Testis (tissue), 2 donors: ENCODE measurements at regions not wholly inside any gene's neighbourhood (a gene's known extent, or its start where the extent isn't known, plus 50 kb on each side); places are given as distances from the start of the nearest gene placed in this dataset.

Experiments
- DNase-seq: peaks from one replicate; pipeline ENCODE4 v3.0.0-alpha.2; 2019
- H3K27ac ChIP-seq, 2 donors: fragments of 200-600 bp; sonication (generic); one replicate each; pipeline ENCODE4 v1.5.1; 2019
- H3K27me3 ChIP-seq: fragments of 200-600 bp; sonication (generic); one replicate; pipeline ENCODE4 v1.5.1; 2019
- H3K36me3 ChIP-seq: fragments of 200-600 bp; sonication (generic); one replicate; pipeline ENCODE4 v1.5.1; 2017; ENCODE audit warnings: low read depth; ENCODE audit errors: missing control alignments
- H3K4me1 ChIP-seq: fragments of 200-600 bp; sonication (generic); one replicate; pipeline ENCODE4 v1.5.1; 2019
- H3K4me3 ChIP-seq, 2 donors: fragments of 200-600 bp; sonication (generic); one replicate each; pipeline ENCODE4 v1.5.1; 2017 to 2019
- H3K9me3 ChIP-seq: fragments of 200-600 bp; sonication (generic); one replicate; pipeline ENCODE4 v1.5.1; 2017
- POLR2A ChIP-seq: fragments of 450-650 bp; IDR thresholded peaks from one replicate; pipeline ENCODE4 v1.6.1; 2017; ENCODE audit warnings: antibody characterized with exemption, mild to moderate bottlenecking, moderate library complexity
- WGBS, 2 donors: methylation state at CpG; one replicate each; pipeline ENCODE4 v1.1.5; 2018; 5-methylcytosine and 5-hydroxymethylcytosine counted together
- intact Hi-C: fragments of 100-400 bp; cut with DNase I; formaldehyde crosslinking; loops from one replicate; pipeline ENCODE4 v1.15.1; 2023; ENCODE audit warnings: low total_unique reads
- TF ChIP-seq, protein P1 (sequence below), 3 experiments: fragments of 450-650 bp in 2 of 3; fragments of 200-600 bp in 1 of 3; sonication (generic) in 1 of 3; IDR thresholded peaks; one replicate each; pipeline ENCODE4 v1.5.1; 2016 to 2019; ENCODE audit warnings: antibody characterized with exemption in 3 of 3, mild to moderate bottlenecking in 2 of 3, moderate library complexity in 1 of 3

DNA sequence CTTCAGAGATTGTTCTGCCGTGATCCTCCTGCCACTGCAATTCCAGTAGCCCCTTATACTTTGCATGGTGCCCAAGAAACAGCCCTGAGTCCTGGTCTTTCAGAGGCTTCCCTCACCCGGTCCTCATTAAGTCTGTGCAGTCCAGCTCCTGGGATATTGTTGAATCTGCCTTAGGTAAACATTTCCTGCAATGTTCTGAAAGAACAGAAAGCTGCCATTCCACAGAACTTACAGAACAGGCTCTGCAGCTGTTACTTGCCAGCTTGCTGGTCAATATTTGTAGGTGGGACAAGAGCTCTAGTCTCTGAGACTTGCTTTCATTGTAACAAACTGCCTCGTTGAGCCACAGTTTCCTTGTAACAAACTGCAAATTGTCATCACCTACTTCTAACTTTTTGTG lies 115.0 kb upstream of the KIF5B start:
- Histone ChIP-seq H3K4me3 (no peak overlapping the region), H3K9me3 (no peaks in the 10 kb centered on the region), H3K36me3 (no peaks in the 10 kb centered on the region), H3K27ac (no peak overlapping the region), H3K4me1 (peaks cover 6% of the 10 kb centered on the region), H3K27me3 (no peaks in the 10 kb centered on the region)
- WGBS, 2 donors = 52 to 54% methylated on average over 3 of the region's 3 CpGs
- intact Hi-C loops = no loop called here
- no peak for DNase-seq
- no peak for TF ChIP-seq POLR2A
- TF ChIP-seq, protein P1, sequence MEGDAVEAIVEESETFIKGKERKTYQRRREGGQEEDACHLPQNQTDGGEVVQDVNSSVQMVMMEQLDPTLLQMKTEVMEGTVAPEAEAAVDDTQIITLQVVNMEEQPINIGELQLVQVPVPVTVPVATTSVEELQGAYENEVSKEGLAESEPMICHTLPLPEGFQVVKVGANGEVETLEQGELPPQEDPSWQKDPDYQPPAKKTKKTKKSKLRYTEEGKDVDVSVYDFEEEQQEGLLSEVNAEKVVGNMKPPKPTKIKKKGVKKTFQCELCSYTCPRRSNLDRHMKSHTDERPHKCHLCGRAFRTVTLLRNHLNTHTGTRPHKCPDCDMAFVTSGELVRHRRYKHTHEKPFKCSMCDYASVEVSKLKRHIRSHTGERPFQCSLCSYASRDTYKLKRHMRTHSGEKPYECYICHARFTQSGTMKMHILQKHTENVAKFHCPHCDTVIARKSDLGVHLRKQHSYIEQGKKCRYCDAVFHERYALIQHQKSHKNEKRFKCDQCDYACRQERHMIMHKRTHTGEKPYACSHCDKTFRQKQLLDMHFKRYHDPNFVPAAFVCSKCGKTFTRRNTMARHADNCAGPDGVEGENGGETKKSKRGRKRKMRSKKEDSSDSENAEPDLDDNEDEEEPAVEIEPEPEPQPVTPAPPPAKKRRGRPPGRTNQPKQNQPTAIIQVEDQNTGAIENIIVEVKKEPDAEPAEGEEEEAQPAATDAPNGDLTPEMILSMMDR (IDR thresholded peaks at IDR 0.05) = no peak

- DNase-seq = peak; percentile 30
- TF ChIP-seq, protein P1 (IDR thresholded peaks at IDR 0.05) = no peak
- TF ChIP-seq POLR2A = no peak
- Histone ChIP-seq H3K27me3 (no peaks in the 10 kb centered on the region), H3K36me3 (no peaks in the 10 kb centered on the region), H3K4me3 (no peak overlapping the region), H3K4me1 (peaks cover 6% of the 10 kb centered on the region), H3K9me3 (no peaks in the 10 kb centered on the region), H3K27ac (no peak overlapping the region)
- whole genome bisulfite sequencing, 2 donors = 30 to 52% methylated on average over 5 of the region's 5 CpGs
- intact Hi-C loops = no loop called here
Observed at GRCh38 chr10:32169556-32169955, 113.3 kb upstream of the KIF5B start.

DNA sequence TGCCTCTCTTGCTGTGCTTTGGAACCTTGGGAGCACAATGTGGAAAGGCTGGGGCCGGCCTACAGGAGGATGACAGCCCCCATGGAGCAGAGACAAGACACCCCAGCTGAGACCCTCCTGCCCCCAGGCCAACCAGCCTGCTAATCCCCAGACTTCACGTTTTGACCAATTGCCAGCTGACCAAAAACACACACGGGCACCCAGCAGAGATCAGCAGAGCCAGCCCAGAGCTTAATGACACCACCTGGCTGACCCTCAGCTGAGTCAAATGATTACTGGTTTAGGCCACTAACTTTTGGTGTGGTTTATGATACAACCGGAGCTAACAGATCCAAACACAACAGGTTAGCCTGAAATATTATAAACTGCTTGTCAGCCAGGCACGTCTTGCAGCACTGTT lies 111.2 kb upstream of the KIF5B start:
- intact Hi-C loops = no loop called here
- no peak for DNase-seq
- no peaks in the 10 kb centered on the region for H3K36me3 ChIP-seq
- no peaks in the 10 kb centered on the region for H3K9me3 ChIP-seq
- 73 to 85% methylated on average over 5 of the region's 5 CpGs for WGBS, 2 donors
- H3K27ac ChIP-seq = no peak overlapping the region
- no peak for TF ChIP-seq POLR2A
- TF ChIP-seq, protein P1 (IDR thresholded peaks at IDR 0.05) = no peak
- peaks cover 6% of the 10 kb centered on the region for H3K4me1 ChIP-seq
- no peaks in the 10 kb centered on the region for H3K27me3 ChIP-seq
- no peak overlapping the region for H3K4me3 ChIP-seq

GRCh38 chr10:32166365-32166764 lies 110.1 kb upstream of the KIF5B start:
- no peak for TF ChIP-seq POLR2A
- TF ChIP-seq, protein P1 (IDR thresholded peaks at IDR 0.05) = no peak
- peaks cover 6% of the 10 kb centered on the region for H3K4me1 ChIP-seq
- no peak for DNase-seq
- intact Hi-C loops = no loop called here
- H3K9me3 ChIP-seq = no peaks in the 10 kb centered on the region
- H3K27ac ChIP-seq = no peak overlapping the region
- H3K36me3 ChIP-seq = no peaks in the 10 kb centered on the region
- no peak overlapping the region for H3K4me3 ChIP-seq
- H3K27me3 ChIP-seq = no peaks in the 10 kb centered on the region

GRCh38 chr10:32163762-32164148 lies 107.5 kb upstream of the KIF5B start:
- H3K27ac ChIP-seq = no peak overlapping the region
- intact Hi-C loops = no loop called here
- no peak for DNase-seq
- no peaks in the 10 kb centered on the region for H3K36me3 ChIP-seq
- no peaks in the 10 kb centered on the region for H3K27me3 ChIP-seq
- WGBS, 2 donors = 84 to 96% methylated on average over 9 of the region's 9 CpGs
- no peak overlapping the region for H3K4me3 ChIP-seq
- H3K9me3 ChIP-seq = no peaks in the 10 kb centered on the region
- no peak for TF ChIP-seq POLR2A
- TF ChIP-seq, protein P1 (IDR thresholded peaks at IDR 0.05) = no peak
- no peaks in the 10 kb centered on the region for H3K4me1 ChIP-seq
